K562 (cell line): ENCODE measurements at regions not wholly inside any gene's neighbourhood (a gene's known extent, or its start where the extent isn't known, plus 50 kb on each side); places are given as distances from the start of the nearest gene placed in this dataset. TPM values are rescaled to one million over a fixed set of nuclear protein-coding genes. Genes with fewer than 3 reads are reported as not detected.
A peak's percentile ranks its signal among the peaks of the same experiment; 100 is the strongest.
"Not testable (repeated sequence)": the region's sequence is repeated elsewhere in the genome, so short reads cannot be mapped to it uniquely, and the experiment has no call there.

Source experiments
- ATAC-seq: fragments of 200-7000 bp; cut with Tn5 transposase; 3 replicates; pipeline ENCODE4 v1.9.1; 2020; ENCODE audit warnings: moderate library complexity
- BruUV-seq: library from RNA; stranded (reverse); fragments of 400-500 nt; replicated peaks from 2 replicates; lab custom pipeline; 2021; lab: Mats Ljungman, UMichigan
- CTCF ChIA-PET: fragments of 300-600 bp; formaldehyde crosslinking; extraction: SDS; loops from one replicate; lab custom pipeline; 2021; ENCODE audit warnings: low intra/inter-chr PET ratio; lab: Yijun Ruan, JAX
- POLR2A ChIA-PET: fragments of 300-600, 350-650 bp; sonication (Branson Sonifier 250); formaldehyde crosslinking; extraction: SDS; loops from one replicate; lab custom pipeline; 2021; ENCODE audit warnings: antibody characterized with exemption, inconsistent platforms; lab: Yijun Ruan, JAX
- DNase-seq, 4 experiments: peaks; one replicate each; pipeline versions ENCODE4 v3.0.0 to v3.0.0-alpha.2; 2011 to 2018; ENCODE audit warnings: low spot score in 3 of 4, mixed read lengths in 3 of 4; ENCODE audit errors: extremely low read depth in 1 of 4
- FAIRE-seq: peaks from 2 replicates; lab custom pipeline; 2011; peaks lifted over from hg19 to GRCh38; lab: Jason Lieb, UNC
- H2AFZ ChIP-seq: 2 replicates; pipeline ENCODE4 v1.6.0; 2011; ENCODE audit warnings: low read depth, low read length, control low read depth, inconsistent platforms
- H3K27ac ChIP-seq: fragments of 200-600 bp; 3 replicates; pipeline ENCODE4 v1.8.0; 2011; ENCODE audit warnings: low read depth, mild to moderate bottlenecking, control low read depth, inconsistent platforms, low read length, moderate library complexity, mixed read lengths; ENCODE audit errors: extremely low read depth
- H3K27me3 ChIP-seq, 2 experiments: fragments of 300-600 bp in 1 of 2; 2 replicates in 1 of 2; 3 replicates in 1 of 2; pipeline versions ENCODE4 v1.6.0 to v1.8.0; 2011; ENCODE audit warnings: inconsistent platforms in 2 of 2, low read length in 2 of 2, mild to moderate bottlenecking in 1 of 2, mixed read lengths in 1 of 2, moderate library complexity in 1 of 2; ENCODE audit not compliant: control insufficient read depth in 2 of 2, insufficient read depth in 2 of 2
- H3K36me3 ChIP-seq: fragments of 300-600 bp; 3 replicates; pipeline ENCODE4 v1.8.0; 2011; ENCODE audit warnings: mild to moderate bottlenecking, low read length, inconsistent platforms; ENCODE audit not compliant: control insufficient read depth, insufficient read depth
- H3K4me1 ChIP-seq, 2 experiments: fragments of 200-600 bp in 1 of 2; replicated peaks in 1 of 2; 2 replicates in 1 of 2; 3 replicates in 1 of 2; pipeline versions ENCODE4 v1.5.1 to v1.8.0; 2011; ENCODE audit warnings: inconsistent platforms in 2 of 2, low read length in 2 of 2, mild to moderate bottlenecking in 1 of 2, mixed read lengths in 1 of 2, moderate library complexity in 1 of 2; ENCODE audit not compliant: control insufficient read depth in 2 of 2, insufficient read depth in 2 of 2
- H3K4me2 ChIP-seq: 2 replicates; pipeline ENCODE4 v1.6.1; 2011; ENCODE audit warnings: low read length, control low read depth, inconsistent platforms, mixed read lengths; ENCODE audit not compliant: insufficient read depth
- H3K4me3 ChIP-seq: fragments of 200-600 bp; sonication (generic), shearing (Covaris generic); 2 replicates; pipeline ENCODE4 v1.5.1; 2016; ENCODE audit warnings: control low read depth, inconsistent platforms
- H3K79me2 ChIP-seq: fragments of 200-600 bp; 3 replicates; pipeline ENCODE4 v1.8.0; 2011; ENCODE audit warnings: low read length, inconsistent platforms; ENCODE audit not compliant: control insufficient read depth, insufficient read depth
- H3K9ac ChIP-seq, 2 experiments: 2 replicates each; pipeline versions ENCODE4 v1.6.0 to v1.6.1; 2011; ENCODE audit warnings: low read depth in 2 of 2, low read length in 2 of 2, control low read depth in 1 of 2, inconsistent platforms in 1 of 2, mild to moderate bottlenecking in 1 of 2, mixed read lengths in 1 of 2; ENCODE audit not compliant: insufficient read depth in 1 of 2
- H3K9me1 ChIP-seq: one replicate; pipeline ENCODE4 v1.6.0; 2011; ENCODE audit warnings: inconsistent platforms, mild to moderate bottlenecking, low read length, moderate library complexity; ENCODE audit not compliant: control insufficient read depth, insufficient read depth
- H3K9me3 ChIP-seq: replicated peaks from 2 replicates; pipeline ENCODE4 v1.5.1; 2011; ENCODE audit warnings: low read depth, low read length, inconsistent platforms; ENCODE audit not compliant: control insufficient read depth, insufficient read depth
- H4K20me1 ChIP-seq: replicated peaks from 2 replicates; pipeline ENCODE4 v1.6.1; 2011; ENCODE audit warnings: low read length, inconsistent platforms, mixed read lengths; ENCODE audit not compliant: control insufficient read depth, insufficient read depth
- CEBPG ChIP-seq, 3 experiments: fragments of 200-800 bp in 1 of 3; sonication (Bioruptor generic) in 1 of 3; sonication (generic) in 1 of 3; formaldehyde crosslinking in 1 of 3; IDR thresholded peaks in 2 of 3; conservative IDR thresholded peaks in 1 of 3; 2 replicates each; pipeline versions ENCODE4 v1.6.1 to v1.8.0; 2016 to 2022; ENCODE audit warnings: missing compliant biosample characterization in 2 of 3, missing genetic modification characterization in 2 of 3, mild to moderate bottlenecking in 1 of 3, missing genetic modification reagents in 1 of 3
- FUS ChIP-seq: fragments of 200-400 bp; formaldehyde crosslinking; optimal IDR thresholded peaks from 2 replicates; pipeline ENCODE3; 2017; ENCODE audit warnings: low read depth, low read length
- ZNF175 ChIP-seq: fragments of 200-800 bp; sonication (Bioruptor generic); IDR thresholded peaks from 2 replicates; pipeline ENCODE4 v1.6.1; 2016; ENCODE audit warnings: low read depth, mild to moderate bottlenecking, missing genetic modification characterization, missing compliant biosample characterization
- ZNF24 ChIP-seq: fragments of 450-650 bp; IDR thresholded peaks from 2 replicates; pipeline ENCODE4 v1.6.1; 2016
- WGBS: fragments of 100-300 bp; shearing (Covaris generic); methylation state at CpG from one replicate; pipeline ENCODE4 v1.1.6; 2016; ENCODE audit warnings: low coverage, mixed read lengths; ENCODE audit not compliant: insufficient coverage; ENCODE audit errors: missing lambda C conversion rate; 5-methylcytosine and 5-hydroxymethylcytosine counted together
- in situ Hi-C: fragments of 300-500 bp; cut with MboI; formaldehyde crosslinking; loops from 4 replicates; pipeline ENCODE4 v1.15.0; 2018; ENCODE audit warnings: inconsistent platforms, mixed read lengths
- intact Hi-C: fragments of 100-400 bp; cut with micrococcal nuclease; formaldehyde crosslinking; loops from 2 replicates; pipeline ENCODE4 v1.14.2; 2022
- microRNA-seq: library from miRNA; unstranded; fragments of <30 nt; microRNA quantifications from one replicate; pipeline ENCODE4, GENCODE V29; 2018; ENCODE audit warnings: borderline microRNAs expressed
- small RNA-seq: library from RNA; depleted of rRNA; stranded (forward); fragments of <200 nt; gene quantifications from one replicate; pipeline ENCODE3, GENCODE V24; 2014

- FAIRE-seq = no peak
- 80% methylated on average over 3 of the region's 3 CpGs for WGBS
Measured at GRCh38 chr7:32639122-32639521, 143.8 kb downstream of the AVL9 start.

GRCh38 chr7:32638479-32639121, 143.3 kb downstream of the AVL9 start:
- H4K20me1 ChIP-seq, H3K4me1 ChIP-seq, H3K4me3 ChIP-seq, H3K9me3 ChIP-seq, in situ Hi-C loops: not testable (repeated sequence)
- TF ChIP-seq CEBPG (CRISPR knock-in tag; IDR thresholded peaks at IDR 0.05) = peak; percentile 50; the same call in 1 of the 2 replicates
- peak in 1 of 2 experiments; percentile 47; a peak in 2 of 4 replicates for TF ChIP-seq CEBPG (tag; conservative IDR thresholded peaks at IDR 0.05 in 1 of 2, IDR thresholded peaks at IDR 0.05 in 1 of 2)
- TF ChIP-seq ZNF175 (CRISPR knock-in tag) = 0 out of 2 replicates have a peak, but pooled peaks have one; percentile 61
- TF ChIP-seq, all 486 proteins: peak for 2; not testable (repeated sequence) for 484
- POLR2A ChIA-PET = interaction anchor here (0.6 kb wide), 1 partner anchor 435 kb away, joined by 3 read pairs; no protein-coding TSS in a partner anchor
- H3K9me1 ChIP-seq, H3K36me3 ChIP-seq, H3K4me2 ChIP-seq, ATAC-seq, H3K27ac ChIP-seq, H3K9ac ChIP-seq, DNase-seq, H3K27me3 ChIP-seq, FAIRE-seq, H3K79me2 ChIP-seq, BruUV-seq, H2AFZ ChIP-seq, CTCF ChIA-PET: not testable (repeated sequence)
- intact Hi-C loops = loop anchor here (5.0 kb wide), 1 partner anchor 34 kb away; no protein-coding TSS in a partner anchor
- WGBS = 14% methylated on average over 1 of the region's 1 CpG

More at GRCh38 chr7:32639122-32639521, 143.8 kb downstream of the AVL9 start:
- in situ Hi-C loops = no loop called here
- intact Hi-C loops = loop anchor here (5.0 kb wide), 1 partner anchor 33 kb away; no protein-coding TSS in a partner anchor
- no peak overlapping the region for H3K27ac ChIP-seq
- H3K4me3 ChIP-seq = no peak overlapping the region
- no TSS peak for BruUV-seq
- H4K20me1 ChIP-seq = no peaks in the 10 kb centered on the region
- no peak for ATAC-seq
- H3K9ac ChIP-seq = no peak overlapping the region
- no peak overlapping the region for H2AFZ ChIP-seq
- ChIA-PET POLR2A (interaction anchor here (0.6 kb wide), 1 partner anchor 434 kb away, joined by 3 read pairs; no protein-coding TSS in a partner anchor), CTCF (no interaction called here)
- H3K79me2 ChIP-seq = no peaks in the 10 kb centered on the region
- no peaks in the 10 kb centered on the region for H3K27me3 ChIP-seq
- H3K36me3 ChIP-seq = no peaks in the 10 kb centered on the region
- H3K9me1 ChIP-seq = no peaks in the 10 kb centered on the region
- no peak for DNase-seq
- H3K4me1 ChIP-seq = peaks cover 0 to 7% of the 10 kb centered on the region in 2 experiments; a peak in 3 of 5 replicates
- no peak overlapping the region for H3K4me2 ChIP-seq
- H3K9me3 ChIP-seq = no peaks in the 10 kb centered on the region; the same call in 1 of the 2 replicates
- no peak for TF ChIP-seq ZNF24
- TF ChIP-seq FUS = no peak
- TF ChIP-seq, all 486 proteins: peak for 0

Small RNA genes lying in the stretch of these regions (microRNA-seq; reads per million reads assigned to microRNA genes)
- gene MIR550A2 = not detected
- not detected for gene MIR550B2

Small RNA genes lying in the stretch of these regions (small RNA-seq; reads per million reads assigned to genes)
- gene AC018645.1 = not detected
- not detected for gene MIR550A2
- not detected for gene RF00322
